H1 (cell line): ENCODE measurements at regions not wholly inside any gene's neighbourhood (a gene's known extent, or its start where the extent isn't known, plus 50 kb on each side); places are given as distances from the start of the nearest gene placed in this dataset.

Experiments used
- CHD1 ChIP-seq: IDR thresholded peaks from 2 replicates; pipeline ENCODE4 v1.6.1; 2012; ENCODE audit warnings: low read depth, low read length, improper control_type of control experiment
- HDAC2 ChIP-seq, 2 experiments: fragments of 300-600 bp in 1 of 2; sonication (generic) in 1 of 2; IDR thresholded peaks; 2 replicates each; pipeline ENCODE4 v1.6.1; 2011 to 2012; ENCODE audit warnings: low read depth in 2 of 2, low read length in 2 of 2, mild to moderate bottlenecking in 2 of 2, moderate library complexity in 2 of 2, borderline replicate concordance in 1 of 2, inconsistent platforms in 1 of 2
- RFX5 ChIP-seq: IDR thresholded peaks from 2 replicates; pipeline ENCODE4 v1.6.1; 2011; ENCODE audit warnings: low read depth, low read length, improper control_type of control experiment, borderline replicate concordance
- RXRA ChIP-seq: IDR thresholded peaks from 2 replicates; pipeline ENCODE4 v1.6.1; 2011; ENCODE audit warnings: low read depth, mild to moderate bottlenecking, low read length, moderate library complexity; ENCODE audit not compliant: insufficient read depth
- SP4 ChIP-seq: IDR thresholded peaks from 2 replicates; pipeline ENCODE4 v1.6.1; 2012; ENCODE audit warnings: low read length, inconsistent platforms

- TF ChIP-seq CHD1: no peak
- TF ChIP-seq SP4: no peak
- TF ChIP-seq HDAC2 (IDR thresholded peaks at IDR 0.05; ENCODE audit: borderline replicate concordance in 1 of 2, low read depth in 2 of 2, low read length in 2 of 2): no peak
- TF ChIP-seq RXRA: no peak
- no peak for TF ChIP-seq RFX5
Observed at GRCh38 chr18:78017869-78018268, 768.2 kb downstream of the GALR1 start (continued).
